SJCRH30 (cell line): ENCODE measurements at regions not wholly inside any gene's neighbourhood (a gene's known extent, or its start where the extent isn't known, plus 50 kb on each side); places are given as distances from the start of the nearest gene placed in this dataset.

Experiments used
- DNase-seq, 2 experiments: peaks; one replicate each; pipeline ENCODE4 v3.0.0-alpha.2; 2015 to 2020
- H3K27ac ChIP-seq: fragments of 250-450 bp; sonication (Bioruptor Pico); 2 replicates; pipeline ENCODE4 v1.5.1; 2020; ENCODE audit warnings: mild to moderate bottlenecking, moderate library complexity
- H3K27me3 ChIP-seq: fragments of 250-450 bp; sonication (Bioruptor Pico); 2 replicates; pipeline ENCODE4 v1.5.1; 2020; ENCODE audit warnings: mild to moderate bottlenecking, moderate library complexity
- H3K36me3 ChIP-seq: fragments of 250-450 bp; sonication (Bioruptor Pico); 2 replicates; pipeline ENCODE4 v1.5.1; 2020; ENCODE audit warnings: mild to moderate bottlenecking, moderate library complexity
- H3K4me1 ChIP-seq: fragments of 250-450 bp; sonication (Bioruptor Pico); 2 replicates; pipeline ENCODE4 v1.5.1; 2020; ENCODE audit warnings: mild to moderate bottlenecking, moderate library complexity
- H3K4me3 ChIP-seq: fragments of 250-450 bp; sonication (Bioruptor Pico); 2 replicates; pipeline ENCODE4 v1.5.1; 2020; ENCODE audit warnings: mild to moderate bottlenecking, moderate library complexity
- H3K9me3 ChIP-seq: fragments of 250-450 bp; sonication (Bioruptor Pico); replicated peaks from 2 replicates; pipeline ENCODE4 v1.5.1; 2020; ENCODE audit warnings: mild to moderate bottlenecking, moderate library complexity

DNA sequence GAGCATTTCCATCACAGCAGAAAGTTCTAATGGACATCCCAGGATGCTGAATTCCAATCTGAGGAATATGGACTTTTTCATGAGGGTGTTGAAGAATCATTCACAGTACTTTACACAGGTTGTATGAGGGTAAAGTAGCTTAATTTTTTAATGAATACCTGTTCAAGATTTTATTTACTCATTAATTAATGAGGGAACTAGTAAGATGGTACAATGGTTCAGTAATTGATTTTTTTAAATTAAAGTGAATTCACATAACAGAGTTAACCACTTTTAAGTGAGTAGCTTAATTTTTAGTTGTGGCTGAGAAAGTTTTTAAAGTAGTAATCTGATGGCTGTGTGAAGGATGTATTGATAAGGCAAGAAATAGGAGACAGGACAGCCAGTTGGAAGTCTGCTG is 266.5 kb downstream of the GFRA1 start:
- no peak for DNase-seq
- H3K9me3 ChIP-seq = no peaks in the 10 kb centered on the region
- H3K27me3 ChIP-seq = no peaks in the 10 kb centered on the region
- H3K27ac ChIP-seq = no peak overlapping the region
- H3K4me3 ChIP-seq = no peak overlapping the region
- no peaks in the 10 kb centered on the region for H3K36me3 ChIP-seq
- H3K4me1 ChIP-seq = no peaks in the 10 kb centered on the region

DNA sequence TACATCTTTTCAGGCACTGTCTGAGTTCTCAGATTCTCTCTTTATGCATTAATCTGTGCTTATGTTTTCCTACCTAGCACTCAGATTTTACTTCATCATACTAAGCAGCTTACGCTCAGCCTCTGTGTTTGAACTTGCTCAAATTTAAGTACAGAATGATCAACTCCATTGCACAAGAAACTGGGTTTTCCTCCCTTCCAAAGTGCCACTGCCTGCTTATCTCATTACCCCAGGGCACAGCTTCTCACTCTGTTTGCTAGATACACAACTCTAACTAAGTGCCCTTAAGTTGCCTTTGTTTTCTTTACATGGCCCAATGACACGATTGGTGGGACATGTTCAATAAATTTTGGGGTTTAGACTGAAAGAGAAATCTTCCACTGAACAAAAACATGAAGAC is 267.7 kb downstream of the GFRA1 start:
- no peaks in the 10 kb centered on the region for H3K27me3 ChIP-seq
- H3K9me3 ChIP-seq = no peaks in the 10 kb centered on the region
- no peak overlapping the region for H3K27ac ChIP-seq
- no peak overlapping the region for H3K4me3 ChIP-seq
- no peaks in the 10 kb centered on the region for H3K36me3 ChIP-seq
- no peak for DNase-seq
- H3K4me1 ChIP-seq = no peaks in the 10 kb centered on the region

- Histone ChIP-seq H3K27me3 (no peaks in the 10 kb centered on the region), H3K36me3 (no peaks in the 10 kb centered on the region), H3K4me1 (no peaks in the 10 kb centered on the region), H3K9me3 (0 out of 2 replicates have a peak, but pooled peaks cover 3% of the 10 kb centered on the region), H3K27ac (no peak overlapping the region), H3K4me3 (no peak overlapping the region)
- no peak for DNase-seq
These were observed 270.3 kb downstream of the GFRA1 start for GRCh38 chr10:116002735-116003134.

- Histone ChIP-seq H3K9me3 (0 out of 2 replicates have a peak, but pooled peaks cover 3% of the 10 kb centered on the region), H3K27ac (no peak overlapping the region), H3K27me3 (no peaks in the 10 kb centered on the region), H3K36me3 (no peaks in the 10 kb centered on the region), H3K4me3 (no peak overlapping the region), H3K4me1 (no peaks in the 10 kb centered on the region)
- DNase-seq = no peak
These were observed 271.0 kb downstream of the GFRA1 start for GRCh38 chr10:116001976-116002375.

DNA sequence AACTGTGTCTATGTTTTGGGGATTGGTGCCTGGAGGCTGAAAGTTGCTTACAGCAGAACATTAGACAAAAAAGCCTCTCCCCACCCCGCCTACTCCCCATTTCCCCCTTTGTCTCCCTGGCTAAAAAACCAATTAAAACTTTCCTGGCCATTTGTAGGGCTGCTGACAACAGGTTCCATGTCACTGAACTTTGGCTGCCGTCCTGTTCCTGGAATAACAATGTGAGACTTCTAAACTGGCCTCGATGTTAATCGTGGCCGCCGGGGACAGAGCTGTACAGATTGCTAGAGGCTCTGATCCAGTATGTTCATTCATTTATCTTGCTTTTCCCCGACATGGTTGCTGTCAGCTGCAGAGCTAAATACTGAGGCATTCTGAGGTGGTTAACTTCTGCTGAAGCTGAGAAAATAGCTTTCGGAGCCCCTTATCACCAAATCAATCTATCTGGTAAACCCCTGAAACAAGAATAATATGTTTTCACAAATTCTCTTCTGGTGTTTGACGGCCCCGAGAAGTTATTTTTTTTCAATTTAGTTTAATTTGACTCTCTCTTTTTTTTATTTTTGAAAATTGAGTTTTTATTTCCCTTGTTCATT is 271.6 kb downstream of the GFRA1 start:
- H3K4me3 ChIP-seq = no peak overlapping the region
- DNase-seq = peak in 1 of 2 experiments; percentile 19
- H3K36me3 ChIP-seq = no peaks in the 10 kb centered on the region

GRCh38 chr10:116000151-116000842 is 272.7 kb downstream of the GFRA1 start:
- no peak for DNase-seq
- H3K4me1 ChIP-seq = no peaks in the 10 kb centered on the region
- 0 out of 2 replicates have a peak, but pooled peaks cover 3% of the 10 kb centered on the region for H3K9me3 ChIP-seq
- no peaks in the 10 kb centered on the region for H3K27me3 ChIP-seq
- H3K4me3 ChIP-seq = no peak overlapping the region
- H3K27ac ChIP-seq = no peak overlapping the region
- no peaks in the 10 kb centered on the region for H3K36me3 ChIP-seq

More for the DNA sequence above, 271.6 kb downstream of the GFRA1 start:
- H3K27ac ChIP-seq = no peak overlapping the region
- H3K27me3 ChIP-seq = no peaks in the 10 kb centered on the region
- H3K4me1 ChIP-seq = no peaks in the 10 kb centered on the region
- 0 out of 2 replicates have a peak, but pooled peaks cover 3% of the 10 kb centered on the region for H3K9me3 ChIP-seq
